CD8-positive, alpha-beta memory T cell (primary cell): ENCODE measurements at regions not wholly inside any gene's neighbourhood (a gene's known extent, or its start where the extent isn't known, plus 50 kb on each side); places are given as distances from the start of the nearest gene placed in this dataset.

Source experiments
- CTCF ChIA-PET: fragments of 350-600 bp; sonication (Branson Sonifier 250); formaldehyde crosslinking; loops from one replicate; lab custom pipeline; 2021; ENCODE audit warnings: antibody characterized with exemption; lab: Charles Lee
- POLR2A ChIA-PET: fragments of 350-600 bp; sonication (Branson Sonifier 250); formaldehyde crosslinking; loops from one replicate; lab custom pipeline; 2021; ENCODE audit warnings: antibody characterized with exemption; lab: Charles Lee
- DNase-seq, 5 donors: peaks; one replicate each; pipeline versions ENCODE4 v3.0.0 to v3.0.0-alpha.2; 2020 to 2022; ENCODE audit warnings: mixed read lengths in 1 of 5
- H3K27ac ChIP-seq: one replicate; pipeline ENCODE4 v1.7.0; 2013; ENCODE audit warnings: low read depth, mild to moderate bottlenecking, low read length, moderate library complexity
- H3K27me3 ChIP-seq: 2 replicates; pipeline ENCODE4 v1.7.0; 2013; ENCODE audit warnings: low read length, mild to moderate bottlenecking; ENCODE audit not compliant: insufficient read depth, poor library complexity, severe bottlenecking
- H3K36me3 ChIP-seq: 2 replicates; pipeline ENCODE4 v1.7.0; 2013; ENCODE audit warnings: mild to moderate bottlenecking, low read length, moderate library complexity; ENCODE audit not compliant: insufficient read depth
- H3K4me1 ChIP-seq: 2 replicates; pipeline ENCODE4 v1.7.0; 2013; ENCODE audit warnings: mild to moderate bottlenecking, low read length, moderate library complexity; ENCODE audit not compliant: insufficient read depth
- H3K4me3 ChIP-seq: 2 replicates; pipeline ENCODE4 v1.7.0; 2013; ENCODE audit warnings: mild to moderate bottlenecking, low read length
- H3K9me3 ChIP-seq: 2 replicates; pipeline ENCODE4 v1.7.0; 2013; ENCODE audit warnings: mild to moderate bottlenecking, low read length
- H3K27ac Mint-ChIP-seq, 8 donors: one replicate each; pipeline ENCODE4 v1.8.0; 2020 to 2021; ENCODE audit warnings: mixed read lengths in 8 of 8, mild to moderate bottlenecking in 6 of 8, inconsistent platforms in 3 of 8, moderate library complexity in 3 of 8
- H3K27me3 Mint-ChIP-seq, 2 donors: one replicate each; pipeline ENCODE4 v1.8.0; 2020 to 2021; ENCODE audit warnings: mixed read lengths in 2 of 2, mild to moderate bottlenecking in 1 of 2, moderate library complexity in 1 of 2
- H3K36me3 Mint-ChIP-seq, 3 donors: one replicate each; pipeline ENCODE4 v1.8.0; 2020 to 2021; ENCODE audit warnings: mixed read lengths in 3 of 3, inconsistent platforms in 1 of 3, mild to moderate bottlenecking in 1 of 3
- H3K4me1 Mint-ChIP-seq, 3 donors: one replicate each; pipeline ENCODE4 v1.8.0; 2020 to 2021; ENCODE audit warnings: mixed read lengths in 3 of 3, inconsistent platforms in 1 of 3, mild to moderate bottlenecking in 1 of 3
- H3K4me3 Mint-ChIP-seq, 7 donors: one replicate each; pipeline ENCODE4 v1.8.0; 2020 to 2021; ENCODE audit warnings: mixed read lengths in 7 of 7, mild to moderate bottlenecking in 6 of 7, moderate library complexity in 4 of 7, inconsistent platforms in 2 of 7
- H3K9me3 Mint-ChIP-seq, 5 donors: one replicate each; pipeline ENCODE4 v1.8.0; 2020 to 2022; ENCODE audit warnings: mixed read lengths in 5 of 5, mild to moderate bottlenecking in 3 of 5, moderate library complexity in 2 of 5, inconsistent platforms in 1 of 5

- H3K4me3 Mint-ChIP-seq, result no peak overlapping the region
- Histone ChIP-seq H3K27ac (no peak overlapping the region), H3K9me3 (no peaks in the 10 kb centered on the region), H3K4me3 (no peak overlapping the region), H3K4me1 (no peaks in the 10 kb centered on the region), H3K27me3 (no peaks in the 10 kb centered on the region), H3K36me3 (no peaks in the 10 kb centered on the region)
- H3K4me1 Mint-ChIP-seq, result no peaks in the 10 kb centered on the region
- POLR2A ChIA-PET, result no interaction called here
- DNase-seq, result no peak
- peaks cover 3 to 10% of the 10 kb centered on the region in 2 donors for H3K27me3 Mint-ChIP-seq
- CTCF ChIA-PET, result no interaction called here
- H3K9me3 Mint-ChIP-seq, result no peaks in the 10 kb centered on the region
- H3K27ac Mint-ChIP-seq, result no peak overlapping the region
- no peaks in the 10 kb centered on the region for H3K36me3 Mint-ChIP-seq
Measured at GRCh38 chr7:92992932-92993331, 124.8 kb downstream of the SAMD9 start.

GRCh38 chr7:92992483-92992882 is 125.3 kb downstream of the SAMD9 start:
- no peaks in the 10 kb centered on the region for H3K36me3 Mint-ChIP-seq
- H3K4me3 Mint-ChIP-seq, result no peak overlapping the region
- Histone ChIP-seq H3K36me3 (no peaks in the 10 kb centered on the region), H3K4me3 (no peak overlapping the region), H3K27me3 (no peaks in the 10 kb centered on the region), H3K9me3 (no peaks in the 10 kb centered on the region), H3K4me1 (no peaks in the 10 kb centered on the region), H3K27ac (no peak overlapping the region)
- no peak overlapping the region for H3K27ac Mint-ChIP-seq
- ChIA-PET CTCF (no interaction called here), POLR2A (no interaction called here)
- no peaks in the 10 kb centered on the region for H3K4me1 Mint-ChIP-seq
- no peak for DNase-seq
- no peaks in the 10 kb centered on the region for H3K9me3 Mint-ChIP-seq
- peaks cover 3 to 10% of the 10 kb centered on the region in 2 donors for H3K27me3 Mint-ChIP-seq

GRCh38 chr7:92991190-92991589 is 126.6 kb downstream of the SAMD9 start:
- no peaks in the 10 kb centered on the region for H3K9me3 Mint-ChIP-seq
- POLR2A ChIA-PET, result no interaction called here
- DNase-seq, result no peak
- H3K27ac Mint-ChIP-seq, result no peak overlapping the region
- no peaks in the 10 kb centered on the region for H3K36me3 Mint-ChIP-seq
- H3K36me3 ChIP-seq, result no peaks in the 10 kb centered on the region
- no peak overlapping the region for H3K4me3 Mint-ChIP-seq
- no peaks in the 10 kb centered on the region for H3K4me1 Mint-ChIP-seq
- peaks cover 3 to 10% of the 10 kb centered on the region in 2 donors for H3K27me3 Mint-ChIP-seq
- H3K27me3 ChIP-seq, result no peaks in the 10 kb centered on the region
- CTCF ChIA-PET, result no interaction called here
- H3K9me3 ChIP-seq, result no peaks in the 10 kb centered on the region
- no peak overlapping the region for H3K4me3 ChIP-seq
- H3K27ac ChIP-seq, result no peak overlapping the region
- no peaks in the 10 kb centered on the region for H3K4me1 ChIP-seq

DNA sequence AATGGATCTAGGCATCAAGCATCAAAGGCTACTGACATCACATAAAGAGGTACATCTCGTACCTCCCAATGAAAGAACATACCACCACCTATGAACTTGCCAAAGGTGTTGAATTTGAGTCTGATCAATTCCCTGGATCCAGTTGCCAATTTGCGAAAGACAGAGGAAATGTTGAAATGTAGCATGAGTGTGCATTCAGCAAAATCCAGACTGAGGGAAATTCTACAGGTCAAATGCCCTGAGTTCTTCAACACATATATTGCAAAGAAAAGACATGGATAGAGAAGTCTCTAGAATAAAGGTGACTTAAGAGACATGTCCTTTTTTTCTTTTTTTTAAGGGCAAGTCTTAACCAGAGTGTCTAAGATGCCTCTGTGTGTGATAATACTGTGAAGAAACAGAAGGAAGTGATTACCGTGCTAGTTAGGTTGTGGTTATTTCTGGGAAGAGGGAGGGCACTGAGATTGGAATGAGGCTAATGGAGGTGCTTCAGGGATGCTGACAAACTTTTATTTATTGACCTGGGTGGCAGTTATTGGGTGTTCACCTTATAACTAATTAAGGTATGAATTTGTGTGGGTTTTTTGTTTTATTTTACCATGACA is 128.7 kb downstream of the SAMD9 start:
- POLR2A ChIA-PET, result no interaction called here

DNA sequence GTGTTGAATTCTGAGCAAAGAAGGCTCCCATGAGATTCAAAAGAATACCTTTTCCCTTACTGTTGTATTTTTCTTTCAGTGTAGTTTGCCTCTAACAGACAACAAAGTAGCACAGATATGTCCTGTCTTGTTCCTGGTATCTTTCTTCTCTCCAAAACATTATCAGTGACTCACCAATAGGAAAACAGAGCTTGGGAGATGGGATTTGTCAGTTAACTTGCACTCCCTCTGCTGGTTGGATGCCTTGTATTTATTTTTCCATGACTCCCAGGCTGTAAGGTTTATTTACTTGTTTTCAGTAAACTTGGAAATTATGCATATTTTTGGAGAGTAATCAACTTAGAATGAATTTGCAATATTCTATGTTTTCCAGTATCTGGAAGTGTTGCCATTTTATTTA is 129.7 kb downstream of the SAMD9 start:
- H3K4me3 ChIP-seq, result no peak overlapping the region
- no peaks in the 10 kb centered on the region for H3K36me3 ChIP-seq
- no peak overlapping the region for H3K27ac ChIP-seq
- ChIA-PET POLR2A (no interaction called here), CTCF (no interaction called here)
- no peak for DNase-seq
- H3K4me1 ChIP-seq, result no peaks in the 10 kb centered on the region
- Mint-ChIP-seq H3K4me3 (no peak overlapping the region), H3K27me3 (peaks cover 7% of the 10 kb centered on the region in 2 donors), H3K4me1 (no peaks in the 10 kb centered on the region), H3K9me3 (no peaks in the 10 kb centered on the region), H3K27ac (no peak overlapping the region), H3K36me3 (no peaks in the 10 kb centered on the region)
- no peaks in the 10 kb centered on the region for H3K9me3 ChIP-seq
- H3K27me3 ChIP-seq, result no peaks in the 10 kb centered on the region

More for the DNA sequence above, 128.7 kb downstream of the SAMD9 start:
- no peak for DNase-seq
- Histone ChIP-seq H3K27ac (no peak overlapping the region), H3K4me3 (no peak overlapping the region), H3K9me3 (no peaks in the 10 kb centered on the region), H3K27me3 (no peaks in the 10 kb centered on the region), H3K36me3 (no peaks in the 10 kb centered on the region), H3K4me1 (no peaks in the 10 kb centered on the region)
- Mint-ChIP-seq H3K27ac (no peak overlapping the region), H3K36me3 (no peaks in the 10 kb centered on the region), H3K9me3 (no peaks in the 10 kb centered on the region), H3K27me3 (peaks cover 7 to 9% of the 10 kb centered on the region in 2 donors), H3K4me1 (no peaks in the 10 kb centered on the region), H3K4me3 (no peak overlapping the region)
- CTCF ChIA-PET, result no interaction called here

DNA sequence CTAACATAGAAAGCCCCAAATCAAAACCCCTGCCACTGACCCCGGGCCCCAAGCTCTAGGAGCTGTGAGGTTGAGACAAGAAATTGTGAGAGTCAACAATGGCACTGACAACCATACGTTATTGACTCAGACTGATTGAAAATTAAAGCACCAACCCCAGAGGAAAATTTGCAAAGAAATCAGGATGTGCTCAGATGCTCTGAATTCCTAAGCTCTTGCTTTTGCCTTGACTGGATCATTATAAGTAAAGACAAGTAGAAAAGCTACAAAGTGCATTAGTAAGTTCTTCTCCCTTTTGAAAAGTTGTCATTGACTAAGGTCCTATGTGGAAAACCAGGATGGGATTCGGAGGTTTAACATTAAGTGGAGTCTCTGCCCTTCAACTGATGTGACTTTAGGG is 130.2 kb downstream of the SAMD9 start:
- no peak overlapping the region for H3K4me3 Mint-ChIP-seq
- no peaks in the 10 kb centered on the region for H3K9me3 Mint-ChIP-seq
- Histone ChIP-seq H3K4me3 (no peak overlapping the region), H3K9me3 (no peaks in the 10 kb centered on the region), H3K4me1 (no peaks in the 10 kb centered on the region), H3K27ac (no peak overlapping the region), H3K36me3 (no peaks in the 10 kb centered on the region), H3K27me3 (no peaks in the 10 kb centered on the region)
- peaks cover 7% of the 10 kb centered on the region in 2 donors for H3K27me3 Mint-ChIP-seq
- no peak overlapping the region for H3K27ac Mint-ChIP-seq
- CTCF ChIA-PET, result no interaction called here
- no peaks in the 10 kb centered on the region for H3K4me1 Mint-ChIP-seq
- DNase-seq, result no peak
- no peaks in the 10 kb centered on the region for H3K36me3 Mint-ChIP-seq
- POLR2A ChIA-PET, result no interaction called here

GRCh38 chr7:92987095-92987494 is 130.7 kb downstream of the SAMD9 start:
- Mint-ChIP-seq H3K4me1 (no peaks in the 10 kb centered on the region), H3K27ac (no peak overlapping the region), H3K27me3 (peaks cover 7% of the 10 kb centered on the region in 2 donors), H3K4me3 (no peak overlapping the region), H3K36me3 (no peaks in the 10 kb centered on the region), H3K9me3 (no peaks in the 10 kb centered on the region)
- no peak overlapping the region for H3K27ac ChIP-seq
- DNase-seq, result no peak
- H3K4me1 ChIP-seq, result no peaks in the 10 kb centered on the region
- H3K36me3 ChIP-seq, result no peaks in the 10 kb centered on the region
- no peak overlapping the region for H3K4me3 ChIP-seq
- no peaks in the 10 kb centered on the region for H3K27me3 ChIP-seq
- CTCF ChIA-PET, result no interaction called here
- H3K9me3 ChIP-seq, result no peaks in the 10 kb centered on the region
- POLR2A ChIA-PET, result no interaction called here

GRCh38 chr7:92982928-92983327 is 134.9 kb downstream of the SAMD9 start:
- Histone ChIP-seq H3K4me1 (no peaks in the 10 kb centered on the region), H3K36me3 (no peaks in the 10 kb centered on the region), H3K9me3 (no peaks in the 10 kb centered on the region), H3K27me3 (no peaks in the 10 kb centered on the region), H3K4me3 (no peak overlapping the region), H3K27ac (no peak overlapping the region)
- no peak for DNase-seq
- H3K27ac Mint-ChIP-seq, result peak overlapping the region in 1 of 8 donors; percentile 10
- POLR2A ChIA-PET, result no interaction called here
- no peak overlapping the region for H3K4me3 Mint-ChIP-seq
- CTCF ChIA-PET, result no interaction called here
- peaks cover 6 to 14% (median 9%) of the 10 kb centered on the region in 5 donors for H3K9me3 Mint-ChIP-seq
- H3K36me3 Mint-ChIP-seq, result no peaks in the 10 kb centered on the region
- H3K4me1 Mint-ChIP-seq, result no peaks in the 10 kb centered on the region
- H3K27me3 Mint-ChIP-seq, result peaks cover 1 to 4% of the 10 kb centered on the region in 2 donors
